ENCODE measurements at regions not wholly inside any gene's neighbourhood (a gene's known extent, or its start where the extent isn't known, plus 50 kb on each side); places are given as distances from the start of the nearest gene placed in this dataset.
"Not testable (repeated sequence)": the region's sequence is repeated elsewhere in the genome, so short reads cannot be mapped to it uniquely, and the experiment has no call there.

DNA sequence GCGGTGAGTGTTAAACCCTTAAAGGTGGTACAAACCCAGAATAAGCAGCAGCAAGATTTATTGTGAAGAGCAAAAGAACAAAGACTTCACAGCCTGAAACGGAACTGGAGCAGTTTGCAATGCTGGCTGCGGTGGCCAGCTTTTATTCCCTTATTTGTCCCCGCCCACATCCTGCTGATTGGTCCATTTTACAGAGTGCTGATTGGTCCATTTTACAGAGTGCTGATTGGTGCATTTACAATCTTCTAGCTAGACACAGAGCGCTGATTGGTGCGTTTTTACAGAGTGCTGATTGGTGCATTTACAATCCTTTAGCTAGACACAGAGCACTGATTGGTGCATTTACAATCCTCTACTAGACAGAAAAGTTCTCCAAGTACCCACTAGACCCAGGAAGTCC is 73.6 kb upstream of the GTF3A start:
- H3K4me3 ChIP-seq; H4K20me1 ChIP-seq (replicated peaks; ENCODE audit: control insufficient read depth, insufficient read depth, low read length); H3K4me1 ChIP-seq (replicated peaks in 1 of 2; ENCODE audit: control insufficient read depth in 2 of 2, insufficient read depth in 2 of 2, low read length in 2 of 2); H3K4me2 ChIP-seq (ENCODE audit: insufficient read depth, low read length); BruUV-seq (replicated peaks); H3K36me3 ChIP-seq (ENCODE audit: control insufficient read depth, insufficient read depth, low read length); CTCF ChIA-PET (ENCODE audit: low intra/inter-chr PET ratio); H3K9ac ChIP-seq (ENCODE audit: insufficient read depth in 1 of 2, low read depth in 2 of 2, low read length in 2 of 2); H2AFZ ChIP-seq (ENCODE audit: low read depth, low read length); in situ Hi-C loops (cut with MboI); FAIRE-seq; intact Hi-C loops (cut with micrococcal nuclease); DNase-seq (ENCODE audit: extremely low read depth in 1 of 4, low spot score in 3 of 4); H3K27ac ChIP-seq (ENCODE audit: extremely low read depth, low read depth, low read length); H3K9me1 ChIP-seq (ENCODE audit: control insufficient read depth, insufficient read depth, low read length); H3K9me3 ChIP-seq (replicated peaks; ENCODE audit: control insufficient read depth, insufficient read depth, low read depth, low read length); ATAC-seq; H3K79me2 ChIP-seq (ENCODE audit: control insufficient read depth, insufficient read depth, low read length): not testable (repeated sequence)
- H3K27me3 ChIP-seq (ENCODE audit: control insufficient read depth in 2 of 2, insufficient read depth in 2 of 2, low read length in 2 of 2) = peaks cover 5 to 13% of the 10 kb centered on the region in 2 experiments; a peak in 4 of 5 replicates
- TF ChIP-seq CC2D1A (IDR thresholded peaks at IDR 0.05) (0 out of 2 replicates have a peak, but pooled peaks have one; percentile 55), SP1 (CRISPR knock-in tag; IDR thresholded peaks at IDR 0.05) (0 out of 2 replicates have a peak, but pooled peaks have one; percentile 20), NFYB (IDR thresholded peaks at IDR 0.05; ENCODE audit: extremely low read depth, insufficient read length) (peak; percentile 88), ASH1L (IDR thresholded peaks at IDR 0.05; ENCODE audit: borderline replicate concordance, low read depth, partially characterized antibody) (peak; percentile 65), ZNF316 (IDR thresholded peaks at IDR 0.05) (peak; percentile 34)
- POLR2A ChIA-PET = interaction anchor here (0.6 kb wide), 1 partner anchor 191 kb away, joined by 3 read pairs; no protein-coding TSS in a partner anchor
- WGBS (ENCODE audit: insufficient coverage, low coverage, missing lambda C conversion rate) = 19% methylated on average over 6 of the region's 6 CpGs

DNA sequence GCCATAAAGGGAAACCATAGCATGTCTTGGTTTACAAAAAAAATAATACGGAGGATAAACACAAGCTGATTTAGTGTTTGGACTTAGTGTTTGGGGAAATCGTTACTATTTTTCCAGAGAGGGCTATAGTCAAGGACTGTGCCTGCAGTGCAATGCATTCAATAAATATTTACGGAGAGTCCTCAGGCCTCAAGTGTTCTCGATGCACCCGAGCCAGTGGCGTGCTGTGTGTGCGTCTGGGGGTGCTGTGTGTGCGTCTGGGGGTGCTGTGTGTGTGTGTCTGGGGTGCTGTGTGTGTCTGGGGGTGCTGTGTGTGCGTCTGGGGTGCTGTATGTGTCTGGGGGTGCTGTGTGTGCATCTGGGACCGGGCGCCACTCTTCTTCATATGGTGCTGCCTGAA is 71.7 kb upstream of the GTF3A start:
- peaks cover 0 to 12% of the 10 kb centered on the region in 2 experiments; a peak in 3 of 5 replicates for H3K27me3 ChIP-seq (ENCODE audit: control insufficient read depth in 2 of 2, insufficient read depth in 2 of 2, low read length in 2 of 2)
- H3K27ac ChIP-seq (ENCODE audit: extremely low read depth, low read depth, low read length) = no peak overlapping the region
- no TSS peak for BruUV-seq (replicated peaks)
- intact Hi-C loops (cut with micrococcal nuclease) (no loop called here), in situ Hi-C loops (cut with MboI) (no loop called here)
- no peaks in the 10 kb centered on the region for H3K36me3 ChIP-seq (ENCODE audit: control insufficient read depth, insufficient read depth, low read length)
- no peaks in the 10 kb centered on the region for H3K9me1 ChIP-seq (ENCODE audit: control insufficient read depth, insufficient read depth, low read length)
- FAIRE-seq (no peak), DNase-seq (ENCODE audit: extremely low read depth in 1 of 4, low spot score in 3 of 4) (no peak), ATAC-seq (no peak)
- no peak overlapping the region for H3K9ac ChIP-seq (ENCODE audit: insufficient read depth in 1 of 2, low read depth in 2 of 2, low read length in 2 of 2)
- ChIA-PET CTCF (ENCODE audit: low intra/inter-chr PET ratio) (no interaction called here), POLR2A (no interaction called here)
- no peaks in the 10 kb centered on the region for H4K20me1 ChIP-seq (replicated peaks; ENCODE audit: control insufficient read depth, insufficient read depth, low read length)
- H3K4me2 ChIP-seq (ENCODE audit: insufficient read depth, low read length) = no peak overlapping the region
- no peaks in the 10 kb centered on the region; a peak in 1 of 5 replicates for H3K4me1 ChIP-seq (replicated peaks in 1 of 2; ENCODE audit: control insufficient read depth in 2 of 2, insufficient read depth in 2 of 2, low read length in 2 of 2)
- no peak overlapping the region for H2AFZ ChIP-seq (ENCODE audit: low read depth, low read length)
- no peaks in the 10 kb centered on the region for H3K79me2 ChIP-seq (ENCODE audit: control insufficient read depth, insufficient read depth, low read length)
- H3K4me3 ChIP-seq = no peak overlapping the region
- 21% methylated on average over 2 of the region's 11 CpGs for WGBS (ENCODE audit: insufficient coverage, low coverage, missing lambda C conversion rate)
- H3K9me3 ChIP-seq (replicated peaks; ENCODE audit: control insufficient read depth, insufficient read depth, low read depth, low read length) = no peaks in the 10 kb centered on the region
- no peak for TF ChIP-seq RUNX1 (IDR thresholded peaks at IDR 0.05; ENCODE audit: low read depth)
- TF ChIP-seq, protein P1, sequence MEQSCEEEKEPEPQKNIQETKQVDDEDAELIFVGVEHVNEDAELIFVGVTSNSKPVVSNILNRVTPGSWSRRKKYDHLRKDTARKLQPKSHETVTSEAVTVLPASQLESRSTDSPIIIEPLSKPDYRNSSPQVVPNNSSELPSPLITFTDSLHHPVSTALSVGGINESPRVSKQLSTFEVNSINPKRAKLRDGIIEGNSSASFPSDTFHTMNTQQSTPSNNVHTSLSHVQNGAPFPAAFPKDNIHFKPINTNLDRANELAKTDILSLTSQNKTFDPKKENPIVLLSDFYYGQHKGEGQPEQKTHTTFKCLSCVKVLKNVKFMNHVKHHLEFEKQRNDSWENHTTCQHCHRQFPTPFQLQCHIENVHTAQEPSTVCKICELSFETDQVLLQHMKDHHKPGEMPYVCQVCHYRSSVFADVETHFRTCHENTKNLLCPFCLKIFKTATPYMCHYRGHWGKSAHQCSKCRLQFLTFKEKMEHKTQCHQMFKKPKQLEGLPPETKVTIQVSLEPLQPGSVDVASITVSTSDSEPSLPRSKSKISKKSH (CRISPR knock-in tag; IDR thresholded peaks at IDR 0.05) = no peak
- no peak for TF ChIP-seq EP300 (IDR thresholded peaks at IDR 0.05; ENCODE audit: low read length)
- no peak for TF ChIP-seq DIDO1 (tag; IDR thresholded peaks at IDR 0.05; ENCODE audit: low read depth)
- no peak for TF ChIP-seq POLR2H (tag; IDR thresholded peaks at IDR 0.05; ENCODE audit: low read depth)
- TF ChIP-seq MCM5 (IDR thresholded peaks at IDR 0.05; ENCODE audit: low read depth) = no peak
- no peak for TF ChIP-seq ETV1 (tag; conservative IDR thresholded peaks at IDR 0.05; ENCODE audit: low read depth)
- TF ChIP-seq TOE1 (IDR thresholded peaks at IDR 0.05; ENCODE audit: borderline replicate concordance) = no peak
- TF ChIP-seq TOE1 (CRISPR knock-in tag; IDR thresholded peaks at IDR 0.05; ENCODE audit: borderline replicate concordance, low read depth) = no peak
- TF ChIP-seq, protein P2, sequence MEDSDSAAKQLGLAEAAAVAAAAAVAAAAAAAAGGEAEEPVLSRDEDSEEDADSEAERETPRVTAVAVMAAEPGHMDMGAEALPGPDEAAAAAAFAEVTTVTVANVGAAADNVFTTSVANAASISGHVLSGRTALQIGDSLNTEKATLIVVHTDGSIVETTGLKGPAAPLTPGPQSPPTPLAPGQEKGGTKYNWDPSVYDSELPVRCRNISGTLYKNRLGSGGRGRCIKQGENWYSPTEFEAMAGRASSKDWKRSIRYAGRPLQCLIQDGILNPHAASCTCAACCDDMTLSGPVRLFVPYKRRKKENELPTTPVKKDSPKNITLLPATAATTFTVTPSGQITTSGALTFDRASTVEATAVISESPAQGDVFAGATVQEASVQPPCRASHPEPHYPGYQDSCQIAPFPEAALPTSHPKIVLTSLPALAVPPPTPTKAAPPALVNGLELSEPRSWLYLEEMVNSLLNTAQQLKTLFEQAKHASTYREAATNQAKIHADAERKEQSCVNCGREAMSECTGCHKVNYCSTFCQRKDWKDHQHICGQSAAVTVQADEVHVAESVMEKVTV (CRISPR knock-in tag; IDR thresholded peaks at IDR 0.05) = no peak
- no peak for TF ChIP-seq ZNF445 (CRISPR knock-in tag; IDR thresholded peaks at IDR 0.05; ENCODE audit: low read depth)
